ENCODE measurements at regions not wholly inside any gene's neighbourhood (a gene's known extent, or its start where the extent isn't known, plus 50 kb on each side); places are given as distances from the start of the nearest gene placed in this dataset.

GRCh38 chr6:67974931-67975330 lies 660.2 kb upstream of the ADGRB3 start:
- no peak for DNase-seq (ENCODE audit: low spot score)
- Histone ChIP-seq H3K4me1 (replicated peaks) (no peaks in the 10 kb centered on the region), H3K9me3 (no peaks in the 10 kb centered on the region), H3K27me3 (replicated peaks; ENCODE audit: insufficient read depth) (no peaks in the 10 kb centered on the region), H3K36me3 (no peaks in the 10 kb centered on the region), H3K27ac (no peak overlapping the region), H3K4me3 (no peak overlapping the region)
- TF ChIP-seq, protein P1, sequence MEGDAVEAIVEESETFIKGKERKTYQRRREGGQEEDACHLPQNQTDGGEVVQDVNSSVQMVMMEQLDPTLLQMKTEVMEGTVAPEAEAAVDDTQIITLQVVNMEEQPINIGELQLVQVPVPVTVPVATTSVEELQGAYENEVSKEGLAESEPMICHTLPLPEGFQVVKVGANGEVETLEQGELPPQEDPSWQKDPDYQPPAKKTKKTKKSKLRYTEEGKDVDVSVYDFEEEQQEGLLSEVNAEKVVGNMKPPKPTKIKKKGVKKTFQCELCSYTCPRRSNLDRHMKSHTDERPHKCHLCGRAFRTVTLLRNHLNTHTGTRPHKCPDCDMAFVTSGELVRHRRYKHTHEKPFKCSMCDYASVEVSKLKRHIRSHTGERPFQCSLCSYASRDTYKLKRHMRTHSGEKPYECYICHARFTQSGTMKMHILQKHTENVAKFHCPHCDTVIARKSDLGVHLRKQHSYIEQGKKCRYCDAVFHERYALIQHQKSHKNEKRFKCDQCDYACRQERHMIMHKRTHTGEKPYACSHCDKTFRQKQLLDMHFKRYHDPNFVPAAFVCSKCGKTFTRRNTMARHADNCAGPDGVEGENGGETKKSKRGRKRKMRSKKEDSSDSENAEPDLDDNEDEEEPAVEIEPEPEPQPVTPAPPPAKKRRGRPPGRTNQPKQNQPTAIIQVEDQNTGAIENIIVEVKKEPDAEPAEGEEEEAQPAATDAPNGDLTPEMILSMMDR (IDR thresholded peaks at IDR 0.05), result no peak
- TF ChIP-seq POLR2A (IDR thresholded peaks at IDR 0.05) (no peak), POLR2AphosphoS5 (IDR thresholded peaks at IDR 0.05) (no peak)
- intact Hi-C loops (cut with DNase I), result no loop called here

GRCh38 chr6:67971812-67972211 lies 663.3 kb upstream of the ADGRB3 start:
- Histone ChIP-seq H3K27me3 (replicated peaks; ENCODE audit: insufficient read depth) (no peaks in the 10 kb centered on the region), H3K4me1 (replicated peaks) (no peaks in the 10 kb centered on the region), H3K9me3 (no peaks in the 10 kb centered on the region), H3K27ac (no peak overlapping the region), H3K36me3 (no peaks in the 10 kb centered on the region), H3K4me3 (no peak overlapping the region)
- WGBS, result 71% methylated on average over 1 of the region's 1 CpG
- TF ChIP-seq POLR2AphosphoS5 (IDR thresholded peaks at IDR 0.05) (no peak), POLR2A (IDR thresholded peaks at IDR 0.05) (no peak)
- TF ChIP-seq, protein P1 (IDR thresholded peaks at IDR 0.05), result no peak
- no peak for DNase-seq (ENCODE audit: low spot score)
- intact Hi-C loops (cut with DNase I), result no loop called here

DNA sequence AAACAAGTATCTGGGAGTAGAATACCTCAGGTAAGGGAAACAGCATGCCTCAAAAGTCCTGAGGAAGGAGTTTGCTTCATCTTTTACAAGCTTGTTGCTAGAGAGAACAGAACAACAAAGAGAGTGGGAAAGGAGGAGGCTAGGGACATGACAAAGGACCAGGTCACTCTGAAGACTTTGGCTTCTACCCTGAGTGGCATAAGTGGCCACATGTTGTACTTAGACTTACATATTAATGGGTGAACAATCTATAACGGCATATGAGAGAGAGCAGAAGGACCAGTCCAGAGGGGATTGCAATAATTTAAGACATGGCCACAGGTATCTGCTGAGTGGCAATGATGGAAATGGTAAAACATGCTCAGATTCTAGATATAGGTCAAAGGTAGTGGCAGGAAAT lies 668.3 kb upstream of the ADGRB3 start:
- intact Hi-C loops (cut with DNase I), result loop anchor here (2.0 kb wide), 1 partner anchor 18 kb away; no protein-coding TSS in a partner anchor
- no peak overlapping the region for H3K27ac ChIP-seq
- no peak overlapping the region for H3K4me3 ChIP-seq
- WGBS, result 92% methylated on average over 1 of the region's 1 CpG
- no peak for DNase-seq (ENCODE audit: low spot score)
- no peaks in the 10 kb centered on the region for H3K4me1 ChIP-seq (replicated peaks)
- no peaks in the 10 kb centered on the region for H3K27me3 ChIP-seq (replicated peaks; ENCODE audit: insufficient read depth)
- no peaks in the 10 kb centered on the region for H3K9me3 ChIP-seq
- H3K36me3 ChIP-seq, result no peaks in the 10 kb centered on the region
- TF ChIP-seq, protein P1 (IDR thresholded peaks at IDR 0.05), result no peak
- no peak for TF ChIP-seq POLR2AphosphoS5 (IDR thresholded peaks at IDR 0.05)
- TF ChIP-seq POLR2A (IDR thresholded peaks at IDR 0.05), result no peak

GRCh38 chr6:67956352-67956751 lies 678.7 kb upstream of the ADGRB3 start:
- no peak overlapping the region for H3K27ac ChIP-seq
- DNase-seq (ENCODE audit: low spot score), result no peak
- H3K27me3 ChIP-seq (replicated peaks; ENCODE audit: insufficient read depth), result no peaks in the 10 kb centered on the region
- no peaks in the 10 kb centered on the region for H3K9me3 ChIP-seq
- TF ChIP-seq POLR2A (IDR thresholded peaks at IDR 0.05) (no peak), POLR2AphosphoS5 (IDR thresholded peaks at IDR 0.05) (no peak)
- TF ChIP-seq, protein P1 (IDR thresholded peaks at IDR 0.05), result no peak
- no peaks in the 10 kb centered on the region for H3K36me3 ChIP-seq
- H3K4me3 ChIP-seq, result no peak overlapping the region
- no peaks in the 10 kb centered on the region for H3K4me1 ChIP-seq (replicated peaks)
- intact Hi-C loops (cut with DNase I), result no loop called here

DNA sequence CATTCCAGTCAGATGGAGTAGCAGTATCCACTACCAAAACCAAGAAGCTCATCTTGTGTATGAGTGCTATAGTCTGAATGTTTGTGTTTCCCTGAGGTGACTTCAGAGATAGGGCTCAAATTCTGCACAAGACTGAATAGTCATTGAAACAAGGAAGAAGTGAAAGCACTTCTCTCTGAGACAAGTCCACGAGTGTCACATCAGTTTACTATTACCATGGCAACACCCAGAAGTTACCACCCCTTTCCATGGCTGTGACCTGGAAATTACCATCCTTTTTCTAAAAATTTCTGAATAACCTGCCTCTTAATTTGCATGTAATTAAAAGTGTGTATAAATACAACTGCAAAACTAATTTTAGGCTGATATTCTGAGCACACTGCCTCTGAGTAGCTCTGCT lies 682.1 kb upstream of the ADGRB3 start:
- no peaks in the 10 kb centered on the region for H3K36me3 ChIP-seq
- intact Hi-C loops (cut with DNase I), result no loop called here
- H3K27me3 ChIP-seq (replicated peaks; ENCODE audit: insufficient read depth), result no peaks in the 10 kb centered on the region
- TF ChIP-seq POLR2A (IDR thresholded peaks at IDR 0.05) (no peak), POLR2AphosphoS5 (IDR thresholded peaks at IDR 0.05) (no peak)
- TF ChIP-seq, protein P1 (IDR thresholded peaks at IDR 0.05), result no peak
- H3K4me1 ChIP-seq (replicated peaks), result no peaks in the 10 kb centered on the region
- no peak for DNase-seq (ENCODE audit: low spot score)
- 28% methylated on average over 1 of the region's 1 CpG for WGBS
- no peak overlapping the region for H3K27ac ChIP-seq
- no peak overlapping the region for H3K4me3 ChIP-seq
- no peaks in the 10 kb centered on the region for H3K9me3 ChIP-seq

Data from prostate gland (tissue), 2 donors.